ENCODE measurements at regions not wholly inside any gene's neighbourhood (a gene's known extent, or its start where the extent isn't known, plus 50 kb on each side); places are given as distances from the start of the nearest gene placed in this dataset.

GRCh38 chr2:121004950-121005349 lies 269.3 kb downstream of the GLI2 start:
- TF ChIP-seq CTCF (IDR thresholded peaks at IDR 0.05 in 2 of 3, conservative IDR thresholded peaks at IDR 0.05 in 1 of 3; ENCODE audit: borderline replicate concordance in 1 of 3, insufficient read depth in 1 of 3, low read depth in 2 of 3, low read length in 2 of 3): no peak
- TF ChIP-seq EZH2 (IDR thresholded peaks at IDR 0.05): no peak
- no peak for TF ChIP-seq JUND (IDR thresholded peaks at IDR 0.05)
- no peak for TF ChIP-seq ZNF274 (IDR thresholded peaks at IDR 0.05; ENCODE audit: low read depth, low read length)
- TF ChIP-seq SRF (IDR thresholded peaks at IDR 0.05; ENCODE audit: low read depth): no peak
